Neural crest cell (in vitro differentiated cells): ENCODE measurements at regions not wholly inside any gene's neighbourhood (a gene's known extent, or its start where the extent isn't known, plus 50 kb on each side); places are given as distances from the start of the nearest gene placed in this dataset.

ENCODE experiments used
- DNase-seq: peaks from one replicate; pipeline ENCODE4 v3.0.0; 2021; ENCODE audit warnings: low read depth, mixed read lengths, low spot score
- H3K27ac Mint-ChIP-seq: one replicate; pipeline ENCODE4 v1.8.0; 2021; ENCODE audit warnings: mild to moderate bottlenecking, mixed read lengths; ENCODE audit not compliant: unreplicated experiment
- H3K27me3 Mint-ChIP-seq: 2 replicates; pipeline ENCODE4 v1.8.0; 2021; ENCODE audit warnings: low read depth, mild to moderate bottlenecking, mixed read lengths
- H3K36me3 Mint-ChIP-seq: 2 replicates; pipeline ENCODE4 v1.8.0; 2021; ENCODE audit warnings: low read depth, mild to moderate bottlenecking, mixed read lengths
- H3K4me1 Mint-ChIP-seq: 2 replicates; pipeline ENCODE4 v1.8.0; 2021; ENCODE audit warnings: mixed read lengths
- H3K4me3 Mint-ChIP-seq: one replicate; pipeline ENCODE4 v1.8.0; 2021; ENCODE audit warnings: mild to moderate bottlenecking, mixed read lengths
- H3K9me3 Mint-ChIP-seq: 2 replicates; pipeline ENCODE4 v1.8.0; 2021; ENCODE audit warnings: mixed read lengths
- TF ChIP-seq, protein P1 (sequence below): fragments of 200-600 bp; sonication (generic); conservative IDR thresholded peaks from 2 replicates; pipeline ENCODE4 v1.5.0; 2021; ENCODE audit warnings: antibody characterized with exemption, mild to moderate bottlenecking

DNA sequence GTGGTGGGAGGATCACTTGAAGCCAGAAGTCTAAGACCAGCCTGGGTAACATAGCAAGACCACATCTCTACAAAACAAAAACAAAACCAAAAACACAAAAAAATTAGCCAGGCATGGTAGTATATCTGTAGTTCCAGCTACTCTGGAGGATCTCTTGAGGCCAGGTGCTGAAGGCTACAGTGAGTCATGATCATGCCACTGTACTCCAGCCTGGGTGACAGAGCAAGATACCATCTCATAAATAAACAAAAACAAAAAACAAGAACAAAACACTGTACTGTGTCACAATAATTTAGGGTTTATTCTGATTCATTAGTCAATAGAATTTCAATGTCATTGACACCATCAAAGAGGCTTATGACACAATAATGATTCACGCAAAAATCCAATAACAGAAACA, 1121.7 kb upstream of the MAP3K7 start:
- no peak for DNase-seq
- no peaks in the 10 kb centered on the region for H3K4me1 Mint-ChIP-seq
- H3K9me3 Mint-ChIP-seq, result peaks cover 2% of the 10 kb centered on the region
- TF ChIP-seq, protein P1, sequence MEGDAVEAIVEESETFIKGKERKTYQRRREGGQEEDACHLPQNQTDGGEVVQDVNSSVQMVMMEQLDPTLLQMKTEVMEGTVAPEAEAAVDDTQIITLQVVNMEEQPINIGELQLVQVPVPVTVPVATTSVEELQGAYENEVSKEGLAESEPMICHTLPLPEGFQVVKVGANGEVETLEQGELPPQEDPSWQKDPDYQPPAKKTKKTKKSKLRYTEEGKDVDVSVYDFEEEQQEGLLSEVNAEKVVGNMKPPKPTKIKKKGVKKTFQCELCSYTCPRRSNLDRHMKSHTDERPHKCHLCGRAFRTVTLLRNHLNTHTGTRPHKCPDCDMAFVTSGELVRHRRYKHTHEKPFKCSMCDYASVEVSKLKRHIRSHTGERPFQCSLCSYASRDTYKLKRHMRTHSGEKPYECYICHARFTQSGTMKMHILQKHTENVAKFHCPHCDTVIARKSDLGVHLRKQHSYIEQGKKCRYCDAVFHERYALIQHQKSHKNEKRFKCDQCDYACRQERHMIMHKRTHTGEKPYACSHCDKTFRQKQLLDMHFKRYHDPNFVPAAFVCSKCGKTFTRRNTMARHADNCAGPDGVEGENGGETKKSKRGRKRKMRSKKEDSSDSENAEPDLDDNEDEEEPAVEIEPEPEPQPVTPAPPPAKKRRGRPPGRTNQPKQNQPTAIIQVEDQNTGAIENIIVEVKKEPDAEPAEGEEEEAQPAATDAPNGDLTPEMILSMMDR, result no peak
- no peaks in the 10 kb centered on the region for H3K36me3 Mint-ChIP-seq
- H3K27me3 Mint-ChIP-seq, result no peaks in the 10 kb centered on the region
- H3K4me3 Mint-ChIP-seq, result no peak overlapping the region
- H3K27ac Mint-ChIP-seq, result no peak overlapping the region

DNA sequence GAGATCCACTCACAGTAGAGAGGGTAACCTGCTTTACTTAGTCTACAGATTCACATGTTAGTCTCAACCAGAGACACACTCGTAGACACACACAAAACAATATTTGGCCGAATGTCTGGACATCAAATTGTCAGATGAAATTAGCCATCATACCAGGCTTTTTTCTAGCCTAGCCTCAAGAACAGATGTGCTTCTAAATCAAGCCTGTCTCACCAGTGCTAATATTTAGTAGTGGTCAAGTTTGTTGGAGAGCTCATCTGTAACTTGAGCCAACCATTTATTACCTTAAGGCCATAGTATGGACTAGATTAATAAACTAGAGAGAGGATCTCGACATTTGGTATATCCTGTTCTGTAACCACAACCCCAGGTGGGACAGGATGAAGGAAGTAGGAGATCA, 1118.8 kb upstream of the MAP3K7 start:
- Mint-ChIP-seq H3K4me1 (no peaks in the 10 kb centered on the region), H3K9me3 (peaks cover 2% of the 10 kb centered on the region), H3K27ac (no peak overlapping the region), H3K4me3 (no peak overlapping the region), H3K27me3 (no peaks in the 10 kb centered on the region), H3K36me3 (no peaks in the 10 kb centered on the region)
- TF ChIP-seq, protein P1, result no peak
- no peak for DNase-seq

DNA sequence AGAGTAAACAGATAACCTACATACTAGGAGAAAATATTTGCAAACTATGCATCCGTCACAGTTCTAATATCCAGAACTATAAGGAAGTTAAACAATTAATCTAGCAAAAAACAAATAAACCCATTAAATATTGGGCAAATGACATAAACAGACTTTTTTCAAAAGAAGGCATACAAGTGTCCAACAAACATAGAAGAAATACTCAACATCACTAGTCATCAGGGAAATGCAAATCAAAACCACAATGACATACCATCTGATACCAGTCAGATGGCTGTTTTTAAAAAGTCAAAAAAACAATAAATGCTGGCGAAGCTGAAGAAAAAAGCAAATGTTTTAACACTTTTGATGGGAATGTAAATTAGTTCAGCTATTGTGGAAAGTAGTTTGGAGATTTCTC, 1117.7 kb upstream of the MAP3K7 start:
- H3K27ac Mint-ChIP-seq, result no peak overlapping the region
- TF ChIP-seq, protein P1, result no peak
- H3K36me3 Mint-ChIP-seq, result no peaks in the 10 kb centered on the region
- H3K9me3 Mint-ChIP-seq, result peaks cover 2% of the 10 kb centered on the region
- H3K4me1 Mint-ChIP-seq, result no peaks in the 10 kb centered on the region
- H3K27me3 Mint-ChIP-seq, result no peaks in the 10 kb centered on the region
- H3K4me3 Mint-ChIP-seq, result no peak overlapping the region
- DNase-seq, result no peak

DNA sequence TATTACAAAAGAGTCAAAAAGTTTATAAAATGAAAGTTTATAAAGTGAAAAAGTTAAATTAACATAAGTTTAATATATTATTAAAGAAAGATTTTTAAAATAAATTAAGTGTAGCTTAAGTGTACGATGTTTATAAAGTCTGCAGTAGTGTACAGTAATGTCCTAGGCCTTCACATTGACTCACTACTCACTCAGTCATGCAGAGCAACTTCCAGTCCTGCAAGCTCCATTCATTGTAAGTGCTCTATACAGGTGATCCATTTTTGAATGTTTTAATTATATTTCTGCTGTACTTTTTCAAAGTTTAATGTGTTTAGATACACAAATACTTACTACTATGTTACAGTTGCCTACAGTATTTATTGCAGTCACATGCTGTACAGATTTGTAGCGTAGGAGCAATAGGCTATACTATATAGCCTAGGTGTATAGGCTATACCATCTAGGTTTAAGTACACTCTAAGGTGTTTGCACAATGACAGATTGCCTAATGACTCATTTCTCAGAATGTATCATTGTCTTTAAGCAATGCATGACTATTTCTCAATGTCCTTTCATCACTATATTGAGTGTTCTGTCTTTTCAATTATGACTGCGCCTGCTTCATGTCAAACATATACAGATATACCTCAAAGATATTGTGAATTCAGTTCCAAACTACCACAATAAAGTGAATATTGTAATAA, 1110.3 kb upstream of the MAP3K7 start:
- TF ChIP-seq, protein P1, result no peak
- H3K4me3 Mint-ChIP-seq, result no peak overlapping the region
- H3K36me3 Mint-ChIP-seq, result no peaks in the 10 kb centered on the region
- no peaks in the 10 kb centered on the region for H3K4me1 Mint-ChIP-seq
- no peak for DNase-seq
- no peaks in the 10 kb centered on the region for H3K27me3 Mint-ChIP-seq
- H3K27ac Mint-ChIP-seq, result no peak overlapping the region
- H3K9me3 Mint-ChIP-seq, result no peaks in the 10 kb centered on the region

DNA sequence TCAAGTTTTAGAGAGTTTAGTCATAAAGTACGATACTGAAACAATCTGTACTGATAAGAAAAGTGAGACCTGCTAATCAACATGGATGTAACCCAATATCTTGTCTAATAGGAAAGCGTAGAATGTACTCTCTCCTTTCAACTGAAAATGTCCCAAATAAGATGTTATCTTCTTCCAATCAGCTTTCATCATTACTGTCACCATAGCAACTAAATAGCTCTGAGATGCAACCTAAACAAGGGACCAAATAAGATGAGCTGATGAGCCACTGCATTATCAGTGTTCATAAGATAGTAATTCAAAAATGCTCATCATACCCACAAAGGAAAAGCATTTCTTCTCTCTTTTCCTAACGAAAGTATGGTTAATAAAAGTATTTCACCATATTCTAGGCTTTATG, 1108.3 kb upstream of the MAP3K7 start:
- TF ChIP-seq, protein P1, result no peak
- Mint-ChIP-seq H3K27me3 (no peaks in the 10 kb centered on the region), H3K4me1 (no peaks in the 10 kb centered on the region), H3K36me3 (no peaks in the 10 kb centered on the region), H3K4me3 (no peak overlapping the region), H3K27ac (no peak overlapping the region), H3K9me3 (no peaks in the 10 kb centered on the region)
- DNase-seq, result no peak
